ENCODE measurements at regions not wholly inside any gene's neighbourhood (a gene's known extent, or its start where the extent isn't known, plus 50 kb on each side); places are given as distances from the start of the nearest gene placed in this dataset.

DNA sequence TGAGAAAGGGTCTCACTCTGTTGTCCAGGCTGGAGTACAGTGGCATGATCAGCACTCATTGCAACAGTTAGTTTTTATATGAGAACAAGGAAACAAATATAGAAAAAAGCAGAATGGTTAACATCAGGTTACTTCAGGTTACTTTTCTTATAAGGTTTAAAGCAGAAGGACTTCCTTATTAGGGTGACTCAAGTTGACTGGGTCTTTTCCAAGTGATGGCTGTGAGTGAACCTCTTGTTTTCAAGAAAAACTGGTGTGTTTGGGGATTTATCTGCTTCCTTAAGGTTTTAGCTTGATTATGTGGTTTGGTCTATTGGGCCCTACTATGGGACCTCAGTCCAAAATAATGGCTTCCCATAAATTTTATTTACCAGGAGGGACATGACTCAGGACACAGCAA is 99.2 kb downstream of the ARRDC3 start:
- no peak for FAIRE-seq

- FAIRE-seq = no peak
Observed at GRCh38 chr5:91283326-91283725, 99.8 kb downstream of the ARRDC3 start.

GRCh38 chr5:91282210-91282609 is 100.9 kb downstream of the ARRDC3 start:
- FAIRE-seq = no peak

GRCh38 chr5:91281401-91281800 is 101.7 kb downstream of the ARRDC3 start:
- no peak for FAIRE-seq

DNA sequence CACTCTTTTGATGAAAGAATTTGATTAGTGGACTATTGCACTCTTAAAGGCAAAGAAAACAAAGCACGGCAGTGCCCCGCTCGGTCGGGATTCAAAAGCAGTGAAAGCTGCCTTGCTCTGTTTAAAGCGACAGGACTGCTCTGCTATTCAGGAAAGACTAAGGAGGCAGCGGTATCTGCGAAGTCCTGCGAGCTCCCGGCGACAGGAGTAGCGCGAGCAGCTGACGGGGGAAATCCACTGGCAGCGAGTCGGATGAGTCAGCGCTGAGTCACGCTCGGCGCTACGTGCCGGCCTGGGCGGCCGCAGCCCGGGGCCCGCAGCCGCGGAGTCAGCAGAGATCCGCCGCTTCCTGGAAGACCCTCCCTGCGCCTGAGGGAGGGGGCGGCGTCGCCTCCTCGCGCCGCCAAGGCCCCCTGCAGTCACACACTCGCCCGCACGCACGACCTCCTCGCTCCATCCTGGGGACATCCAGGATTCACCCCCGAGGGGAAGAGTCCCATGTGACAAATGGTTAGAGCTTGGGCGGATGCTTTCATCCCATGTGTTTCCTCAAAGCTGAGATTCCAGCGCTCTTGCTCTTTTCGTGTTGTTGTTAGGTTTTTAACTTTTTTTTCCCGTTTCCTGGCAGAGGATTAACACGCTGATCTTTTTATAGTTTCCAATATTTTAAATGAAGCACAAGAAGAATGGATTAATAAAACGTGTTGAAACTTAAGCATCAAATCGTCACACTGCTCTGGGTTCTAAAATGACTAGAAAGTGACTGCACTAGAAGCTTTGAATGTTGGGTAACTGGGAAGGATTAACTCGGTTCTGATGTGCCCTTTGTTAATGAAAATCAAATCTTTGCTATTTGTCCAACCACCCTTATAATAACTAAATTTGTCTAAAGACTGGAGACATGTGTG is 102.5 kb downstream of the ARRDC3 start:
- peak; percentile 15 for FAIRE-seq

- FAIRE-seq = no peak
Observed at GRCh38 chr5:91277840-91278239, 105.3 kb downstream of the ARRDC3 start.

- no peak for FAIRE-seq
Observed at GRCh38 chr5:91277093-91277626, 106.0 kb downstream of the ARRDC3 start.

- no peak for FAIRE-seq
Observed at GRCh38 chr5:91272858-91273257, 110.3 kb downstream of the ARRDC3 start.

- FAIRE-seq = no peak
Observed at GRCh38 chr5:91271999-91272398, 111.1 kb downstream of the ARRDC3 start.

DNA sequence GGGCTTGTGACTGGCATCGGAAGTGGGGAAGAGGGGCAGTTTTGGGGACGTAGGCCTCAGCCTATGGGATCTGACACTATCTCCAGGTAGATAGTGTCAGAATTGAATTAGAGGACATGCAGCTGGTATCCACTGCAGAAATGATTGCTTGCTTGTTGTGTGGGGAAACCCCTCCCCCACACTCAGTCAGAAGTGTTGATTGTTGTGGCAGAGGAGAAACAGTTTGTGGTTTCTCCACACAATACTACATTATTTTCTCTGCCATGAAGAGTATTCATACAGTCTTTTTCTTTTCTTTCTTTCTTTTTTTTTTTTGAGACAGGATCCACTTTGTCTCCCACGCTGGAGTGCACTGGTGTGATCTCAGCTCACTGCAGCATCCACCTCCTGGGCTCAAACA is 113.9 kb downstream of the ARRDC3 start:
- no peak for FAIRE-seq

GRCh38 chr5:91266184-91266705 is 116.9 kb downstream of the ARRDC3 start:
- FAIRE-seq = peak; percentile 88

DNA sequence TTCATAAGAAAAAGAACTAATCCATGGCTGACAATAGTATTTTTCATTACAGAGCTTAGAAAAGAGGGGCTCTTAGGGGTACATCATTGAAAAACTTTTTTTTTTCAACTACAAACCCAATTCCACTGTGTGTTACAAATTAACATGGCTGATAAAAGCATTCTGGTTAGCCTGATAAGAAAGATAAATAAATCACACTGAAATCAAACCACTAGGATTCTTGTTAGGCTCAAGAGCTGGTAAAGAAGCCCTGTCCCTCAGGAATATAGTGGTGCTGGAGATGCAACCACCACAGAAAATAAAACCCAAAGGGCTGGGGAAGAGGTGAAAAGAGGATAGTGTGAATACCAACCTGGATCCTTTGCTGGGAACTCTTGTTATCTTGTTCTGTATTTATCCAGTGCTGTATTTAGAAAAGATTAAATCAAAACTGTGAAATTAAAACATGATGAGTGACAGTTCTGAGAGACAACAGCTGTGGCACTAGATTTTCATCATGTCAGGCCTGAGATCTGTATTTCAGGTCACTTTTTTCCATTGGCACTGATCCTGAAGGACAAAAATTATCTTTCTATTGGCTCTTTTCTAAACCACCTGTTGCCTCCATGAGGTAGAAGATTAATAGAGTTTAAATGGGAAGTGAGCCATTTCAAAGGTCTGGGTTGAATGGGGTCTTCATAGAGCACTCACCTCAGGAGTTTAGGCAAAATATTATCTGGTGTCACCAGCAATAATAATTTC is 118.6 kb downstream of the ARRDC3 start:
- no peak for FAIRE-seq

DNA sequence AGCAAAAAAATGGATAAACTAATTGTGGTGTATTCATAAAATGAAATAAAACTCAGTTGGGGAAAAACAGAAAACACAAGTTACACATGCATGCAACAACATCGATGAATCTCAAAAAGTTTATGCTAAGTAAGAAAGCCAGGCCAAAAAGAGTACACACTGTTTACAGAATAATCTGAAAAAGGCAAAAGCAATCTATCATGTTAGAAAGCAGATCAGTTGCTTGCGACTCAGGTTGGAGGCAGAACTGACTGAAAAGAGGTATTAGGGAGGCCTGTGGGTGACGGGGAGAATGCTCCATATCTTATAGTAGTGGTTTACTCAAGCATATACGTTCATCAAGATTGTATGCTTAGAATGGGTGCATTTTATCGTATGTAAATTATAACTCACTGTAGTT is 119.2 kb downstream of the ARRDC3 start:
- FAIRE-seq = no peak

GRCh38 chr5:91257301-91257700 is 125.8 kb downstream of the ARRDC3 start:
- FAIRE-seq = no peak

GRCh38 chr5:91256142-91256524 is 127.0 kb downstream of the ARRDC3 start:
- no peak for FAIRE-seq

- no peak for FAIRE-seq
Observed at GRCh38 chr5:91255396-91256141, 127.5 kb downstream of the ARRDC3 start.

DNA sequence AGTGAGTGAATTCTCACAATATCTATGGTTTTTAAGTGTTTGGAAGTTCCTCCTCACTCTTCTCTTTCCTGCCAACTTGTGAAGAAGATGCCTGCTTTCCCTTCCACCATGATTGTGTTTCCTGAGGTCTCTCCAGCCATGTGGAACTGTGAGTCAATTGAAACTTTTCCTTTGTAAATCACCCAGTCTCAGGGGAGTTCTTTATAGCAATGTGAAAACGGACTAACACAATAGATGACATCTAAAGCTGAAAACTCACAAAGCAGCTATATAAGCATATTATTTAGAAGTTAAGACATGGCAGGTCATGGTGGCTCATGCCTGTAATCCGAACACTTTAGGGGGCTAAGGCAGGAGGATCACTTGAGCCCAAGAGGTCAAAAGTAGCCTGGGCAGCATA is 130.2 kb downstream of the ARRDC3 start:
- FAIRE-seq = no peak

GRCh38 chr5:91245871-91246270 is 137.2 kb downstream of the ARRDC3 start:
- FAIRE-seq = no peak

- no peak for FAIRE-seq
Observed at GRCh38 chr5:91245074-91245452, 138.1 kb downstream of the ARRDC3 start.

GRCh38 chr5:91244380-91245073 is 138.6 kb downstream of the ARRDC3 start:
- FAIRE-seq = no peak

DNA sequence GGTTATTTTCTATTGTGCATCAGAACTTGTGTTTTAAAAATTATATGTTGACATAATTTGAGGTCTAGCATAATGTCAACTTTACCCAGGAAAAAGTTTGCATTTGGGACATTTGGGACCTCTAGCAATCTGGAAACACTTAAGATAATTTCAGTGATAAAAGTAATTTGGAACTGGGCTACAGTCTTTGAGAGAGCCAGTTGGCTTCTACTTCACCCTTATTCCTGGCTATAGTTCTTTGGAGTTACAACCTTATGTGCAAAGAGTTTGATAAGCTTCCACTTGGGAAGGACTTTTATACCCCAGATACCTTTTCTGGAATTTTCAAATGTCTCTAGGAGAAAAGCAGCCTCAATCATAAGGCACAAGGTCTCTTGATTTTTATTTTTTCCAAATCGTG is 139.3 kb downstream of the ARRDC3 start:
- FAIRE-seq = no peak

GRCh38 chr5:91243286-91243685 is 139.8 kb downstream of the ARRDC3 start:
- no peak for FAIRE-seq

Measured in endometrium (tissue), 2 donors.